ENCODE measurements at regions not wholly inside any gene's neighbourhood (a gene's known extent, or its start where the extent isn't known, plus 50 kb on each side); places are given as distances from the start of the nearest gene placed in this dataset.
A peak's percentile ranks its signal among the peaks of the same experiment; 100 is the strongest.
"Not testable (repeated sequence)": the region's sequence is repeated elsewhere in the genome, so short reads cannot be mapped to it uniquely, and the experiment has no call there.

- no peak for DNase-seq (ENCODE audit: low read depth)
Measured at GRCh38 chr5:159503236-159503635, 172.9 kb upstream of the IL12B start.

GRCh38 chr5:159504106-159504856, 174.0 kb upstream of the IL12B start:
- peak; percentile 74 for DNase-seq (ENCODE audit: low read depth)

- peak; percentile 86 for DNase-seq (ENCODE audit: low read depth)
Measured at GRCh38 chr5:159504857-159505304, 174.6 kb upstream of the IL12B start.

- no peak for DNase-seq (ENCODE audit: low read depth)
Measured at GRCh38 chr5:159507055-159507454, 176.8 kb upstream of the IL12B start.

GRCh38 chr5:159507661-159508060, 177.4 kb upstream of the IL12B start:
- DNase-seq (ENCODE audit: low read depth), result no peak

GRCh38 chr5:159508344-159508743, 178.1 kb upstream of the IL12B start:
- no peak for DNase-seq (ENCODE audit: low read depth)

- DNase-seq (ENCODE audit: low read depth), result peak; percentile 75
Measured at GRCh38 chr5:159509002-159509660, 178.8 kb upstream of the IL12B start.

- peak; percentile 98 for DNase-seq (ENCODE audit: low read depth)
Measured at GRCh38 chr5:159510282-159510681, 180.0 kb upstream of the IL12B start.

GRCh38 chr5:159511570-159511969, 181.3 kb upstream of the IL12B start:
- DNase-seq (ENCODE audit: low read depth), result peak; percentile 79

- no peak for DNase-seq (ENCODE audit: low read depth)
Measured at GRCh38 chr5:159512064-159512463, 181.8 kb upstream of the IL12B start.

- no peak for DNase-seq (ENCODE audit: low read depth)
Measured at GRCh38 chr5:159514229-159514810, 184.0 kb upstream of the IL12B start.

GRCh38 chr5:159515197-159515596, 184.9 kb upstream of the IL12B start:
- DNase-seq (ENCODE audit: low read depth), result no peak

- DNase-seq (ENCODE audit: low read depth), result peak; percentile 53
Measured at GRCh38 chr5:159515909-159516415, 185.7 kb upstream of the IL12B start.

- peak; percentile 86 for DNase-seq (ENCODE audit: low read depth)
Measured at GRCh38 chr5:159518371-159518770, 188.1 kb upstream of the IL12B start.

- DNase-seq (ENCODE audit: low read depth), result peak; percentile 38
Measured at GRCh38 chr5:159519365-159519764, 189.1 kb upstream of the IL12B start.

GRCh38 chr5:159522841-159523240, 192.6 kb upstream of the IL12B start:
- peak; percentile 69 for DNase-seq (ENCODE audit: low read depth)

- DNase-seq (ENCODE audit: low read depth), result not testable (repeated sequence)
Measured at GRCh38 chr5:159524279-159524678, 194.0 kb upstream of the IL12B start.

GRCh38 chr5:159525117-159525516, 194.8 kb upstream of the IL12B start:
- DNase-seq (ENCODE audit: low read depth), result peak; percentile 82

GRCh38 chr5:159527546-159528254, 197.4 kb upstream of the IL12B start:
- DNase-seq (ENCODE audit: low read depth), result no peak

GRCh38 chr5:159531554-159532105, 201.3 kb upstream of the IL12B start:
- no peak for DNase-seq (ENCODE audit: low read depth)

- DNase-seq (ENCODE audit: low read depth), result peak; percentile 98
Measured at GRCh38 chr5:159533197-159533596, 202.9 kb upstream of the IL12B start.

GRCh38 chr5:159536166-159536565, 205.9 kb upstream of the IL12B start:
- no peak for DNase-seq (ENCODE audit: low read depth)
